ENCODE measurements at regions not wholly inside any gene's neighbourhood (a gene's known extent, or its start where the extent isn't known, plus 50 kb on each side); places are given as distances from the start of the nearest gene placed in this dataset.
A peak's percentile ranks its signal among the peaks of the same experiment; 100 is the strongest.

DNA sequence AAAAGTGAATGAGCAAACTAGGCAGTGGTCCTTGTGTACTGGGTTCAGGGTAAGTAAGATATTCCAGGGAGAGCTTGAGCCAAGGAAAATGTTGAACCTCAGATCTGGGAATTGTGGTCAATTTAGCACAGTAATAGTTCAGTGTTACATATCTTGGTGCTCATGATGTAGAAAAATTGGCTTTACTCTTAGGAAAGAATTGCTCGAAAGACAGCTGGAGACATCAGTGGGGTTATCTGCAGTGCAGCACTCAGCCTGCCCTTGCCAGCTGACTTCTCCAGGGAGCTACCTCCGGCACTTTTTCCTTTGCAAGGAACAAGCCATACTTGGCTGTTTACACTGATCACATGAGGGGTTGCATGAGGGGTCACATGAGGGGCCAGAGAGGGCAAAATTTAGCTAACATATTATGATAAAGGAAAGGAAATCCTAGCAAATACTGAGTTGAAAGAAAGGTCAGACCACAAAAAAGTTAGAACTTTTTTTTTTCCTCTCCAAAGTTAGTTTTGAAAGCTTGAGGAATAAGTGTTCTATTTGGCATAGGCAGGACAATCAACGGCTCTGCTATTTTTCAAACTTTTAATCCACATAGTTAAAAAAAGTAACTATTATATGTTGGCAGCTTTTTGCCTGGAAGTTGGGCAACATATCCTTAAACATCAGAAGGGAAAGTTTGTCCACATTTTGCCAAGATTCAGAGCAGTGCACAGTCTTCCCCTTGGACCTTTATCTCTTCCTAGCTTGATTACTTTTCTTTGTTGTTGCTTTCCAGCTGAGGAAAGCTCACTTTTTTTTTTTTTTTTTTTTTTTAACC lies 92.4 kb downstream of the COL6A6 start:
- TF ChIP-seq POLR2A (IDR thresholded peaks at IDR 0.05) = no peak
- TF ChIP-seq, protein P1, sequence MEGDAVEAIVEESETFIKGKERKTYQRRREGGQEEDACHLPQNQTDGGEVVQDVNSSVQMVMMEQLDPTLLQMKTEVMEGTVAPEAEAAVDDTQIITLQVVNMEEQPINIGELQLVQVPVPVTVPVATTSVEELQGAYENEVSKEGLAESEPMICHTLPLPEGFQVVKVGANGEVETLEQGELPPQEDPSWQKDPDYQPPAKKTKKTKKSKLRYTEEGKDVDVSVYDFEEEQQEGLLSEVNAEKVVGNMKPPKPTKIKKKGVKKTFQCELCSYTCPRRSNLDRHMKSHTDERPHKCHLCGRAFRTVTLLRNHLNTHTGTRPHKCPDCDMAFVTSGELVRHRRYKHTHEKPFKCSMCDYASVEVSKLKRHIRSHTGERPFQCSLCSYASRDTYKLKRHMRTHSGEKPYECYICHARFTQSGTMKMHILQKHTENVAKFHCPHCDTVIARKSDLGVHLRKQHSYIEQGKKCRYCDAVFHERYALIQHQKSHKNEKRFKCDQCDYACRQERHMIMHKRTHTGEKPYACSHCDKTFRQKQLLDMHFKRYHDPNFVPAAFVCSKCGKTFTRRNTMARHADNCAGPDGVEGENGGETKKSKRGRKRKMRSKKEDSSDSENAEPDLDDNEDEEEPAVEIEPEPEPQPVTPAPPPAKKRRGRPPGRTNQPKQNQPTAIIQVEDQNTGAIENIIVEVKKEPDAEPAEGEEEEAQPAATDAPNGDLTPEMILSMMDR (IDR thresholded peaks at IDR 0.05) = no peak
- H3K4me3 ChIP-seq (ENCODE audit: low read depth, poor library complexity, severe bottlenecking) = no peak overlapping the region
- DNase-seq (ENCODE audit: low spot score in 2 of 2) = peak in 1 of 2 donors; percentile 18
- 33 to 36% methylated on average over 3 of the region's 3 CpGs for WGBS, 2 donors
- intact Hi-C loops (cut with DNase I; ENCODE audit: low total_unique reads) = no loop called here

DNA sequence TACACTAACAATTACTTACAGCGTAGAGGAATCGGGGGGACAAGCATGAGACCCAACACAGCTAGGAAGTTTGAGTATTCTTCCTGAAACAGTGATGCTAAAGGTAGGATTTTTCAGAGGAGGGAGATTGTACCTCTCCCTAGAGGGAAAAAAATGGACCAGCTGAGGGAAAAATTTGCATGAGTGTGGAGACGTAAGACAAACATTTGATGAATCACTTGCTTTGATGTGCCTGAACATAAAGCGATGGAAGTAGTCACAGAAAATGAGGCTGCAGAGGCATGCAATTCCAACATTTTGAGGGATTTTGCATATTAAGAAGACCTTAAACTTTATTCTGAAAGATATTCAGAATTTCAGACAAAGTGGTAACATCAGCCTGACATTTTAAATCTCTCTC lies 102.2 kb downstream of the COL6A6 start:
- H3K4me3 ChIP-seq (ENCODE audit: low read depth, poor library complexity, severe bottlenecking) = no peak overlapping the region
- intact Hi-C loops (cut with DNase I; ENCODE audit: low total_unique reads) = no loop called here
- TF ChIP-seq, protein P1 (IDR thresholded peaks at IDR 0.05) = no peak
- no peak for TF ChIP-seq POLR2A (IDR thresholded peaks at IDR 0.05)
- WGBS, 2 donors = 84 to 88% methylated on average over 4 of the region's 4 CpGs
- DNase-seq (ENCODE audit: low spot score in 2 of 2) = no peak

DNA sequence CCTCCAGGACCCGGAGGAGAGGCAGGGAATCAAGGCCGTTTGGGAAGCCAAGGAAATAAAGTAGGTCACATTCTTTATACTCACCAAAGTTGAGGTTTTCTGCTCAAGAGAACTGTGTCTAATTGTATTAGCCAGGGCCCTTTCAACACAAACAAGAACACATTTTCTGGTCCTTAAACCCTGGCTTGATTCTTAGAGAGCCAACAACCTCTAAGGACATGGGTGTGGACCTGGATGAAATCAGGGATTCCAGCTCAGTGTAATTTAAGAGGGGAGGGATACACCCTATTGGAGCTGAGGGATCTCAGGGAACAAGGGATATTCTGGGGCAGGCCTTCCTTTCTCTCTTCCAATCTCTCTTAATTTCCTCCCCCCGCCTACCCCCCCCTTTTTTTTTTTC lies 104.8 kb downstream of the COL6A6 start:
- DNase-seq (ENCODE audit: low spot score in 2 of 2) = no peak
- TF ChIP-seq, protein P1 (IDR thresholded peaks at IDR 0.05) = no peak
- TF ChIP-seq POLR2A (IDR thresholded peaks at IDR 0.05) = no peak
- 59 to 66% methylated on average over 3 of the region's 3 CpGs for WGBS, 2 donors
- intact Hi-C loops (cut with DNase I; ENCODE audit: low total_unique reads) = no loop called here
- no peak overlapping the region for H3K4me3 ChIP-seq (ENCODE audit: low read depth, poor library complexity, severe bottlenecking)

DNA sequence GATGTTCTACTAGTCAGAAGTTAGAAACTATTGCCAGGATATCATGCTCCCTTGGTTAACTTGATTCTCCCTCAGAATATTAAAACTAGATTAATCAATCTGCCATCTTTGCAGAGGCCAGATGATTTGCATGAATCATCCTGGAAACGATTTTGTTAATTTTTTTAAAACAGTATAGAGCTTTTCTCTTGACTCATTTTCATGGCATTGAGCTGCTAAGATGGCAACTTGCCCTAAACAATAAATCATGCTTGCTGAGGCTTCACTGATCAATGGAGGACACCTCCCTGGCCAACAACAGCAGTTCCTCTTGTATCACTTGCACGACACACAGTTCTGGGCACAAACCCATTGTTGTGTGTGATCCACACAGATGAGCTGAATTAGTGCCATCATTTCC lies 109.1 kb downstream of the COL6A6 start:
- WGBS, 2 donors = 22 to 26% methylated on average over 2 of the region's 2 CpGs
- intact Hi-C loops (cut with DNase I; ENCODE audit: low total_unique reads) = no loop called here
- no peak overlapping the region for H3K4me3 ChIP-seq (ENCODE audit: low read depth, poor library complexity, severe bottlenecking)
- no peak for DNase-seq (ENCODE audit: low spot score in 2 of 2)
- TF ChIP-seq POLR2A (IDR thresholded peaks at IDR 0.05) = no peak
- TF ChIP-seq, protein P1 (IDR thresholded peaks at IDR 0.05) = no peak

DNA sequence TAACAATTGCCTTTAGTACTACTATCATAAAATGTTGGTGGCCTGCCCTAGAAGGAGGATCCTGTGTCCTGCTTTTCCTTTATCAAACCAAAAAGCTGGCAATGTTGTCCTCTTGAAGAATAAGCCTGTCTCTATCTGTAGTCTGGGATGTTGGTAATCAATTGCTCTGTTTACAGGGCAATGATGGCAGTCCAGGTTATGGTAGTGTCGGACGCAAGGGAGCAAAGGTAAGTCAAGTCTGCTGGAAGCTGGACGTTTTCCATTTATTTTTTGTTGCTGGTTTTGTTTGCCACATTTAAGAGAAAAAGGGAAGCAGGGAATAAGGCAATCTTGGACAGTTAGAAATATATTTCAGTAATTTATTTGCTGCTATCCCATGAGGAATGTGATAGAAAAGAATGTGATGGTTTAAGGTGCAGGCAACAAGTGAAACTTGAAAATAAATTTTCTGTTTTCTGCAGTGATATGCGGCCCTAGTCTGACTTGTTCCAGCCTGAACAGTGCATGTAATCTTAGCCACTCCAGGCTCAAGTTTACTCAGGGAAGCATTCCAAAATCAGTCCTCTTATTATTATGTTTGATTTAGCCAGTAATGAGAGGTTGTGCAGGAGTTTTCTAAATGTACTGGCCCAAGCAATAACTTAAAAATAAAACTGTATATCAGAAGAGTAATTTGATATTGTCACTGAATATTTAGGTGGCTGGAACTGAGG lies 110.3 kb downstream of the COL6A6 start:
- intact Hi-C loops (cut with DNase I; ENCODE audit: low total_unique reads) = no loop called here
- TF ChIP-seq, protein P1 (IDR thresholded peaks at IDR 0.05) = no peak
- TF ChIP-seq POLR2A (IDR thresholded peaks at IDR 0.05) = no peak

More for the DNA sequence above, 110.3 kb downstream of the COL6A6 start:
- H3K4me3 ChIP-seq (ENCODE audit: low read depth, poor library complexity, severe bottlenecking) = no peak overlapping the region
- DNase-seq (ENCODE audit: low spot score in 2 of 2) = no peak
- WGBS, 2 donors = 58 to 63% methylated on average over 4 of the region's 4 CpGs
